Heart right ventricle (tissue), 16 donors: ENCODE measurements at regions not wholly inside any gene's neighbourhood (a gene's known extent, or its start where the extent isn't known, plus 50 kb on each side); places are given as distances from the start of the nearest gene placed in this dataset.

Experiments
- ATAC-seq, 8 donors: fragments of 200-7000 bp; cut with Tn5 transposase; one replicate each; pipeline ENCODE4 v1.9.1; 2020; ENCODE audit warnings: mild to moderate bottlenecking in 8 of 8, moderate library complexity in 8 of 8, moderate number of reproducible peaks in 1 of 8
- DNase-seq, 2 donors: peaks; one replicate each; pipeline ENCODE4 v3.0.0-alpha.2; 2020
- H3K27ac ChIP-seq, 10 donors: fragments of 200-600 bp; sonication (generic) in 2 of 10; one replicate each; pipeline versions ENCODE4 v1.5.0 to v1.8.0; 2020 to 2022; ENCODE audit warnings: mild to moderate bottlenecking in 3 of 10
- H3K27me3 ChIP-seq, 7 donors: fragments of 200-600 bp; one replicate each; pipeline ENCODE4 v1.8.0; 2021 to 2022; ENCODE audit warnings: mild to moderate bottlenecking in 2 of 7
- H3K36me3 ChIP-seq, 9 donors: fragments of 200-600 bp; sonication (generic) in 1 of 9; one replicate each; pipeline versions ENCODE4 v1.5.0 to v1.8.0; 2020 to 2022; ENCODE audit warnings: mild to moderate bottlenecking in 2 of 9
- H3K4me1 ChIP-seq, 9 donors: fragments of 200-600 bp; sonication (generic) in 1 of 9; one replicate each; pipeline versions ENCODE4 v1.5.0 to v1.8.0; 2020 to 2022; ENCODE audit warnings: mild to moderate bottlenecking in 4 of 9
- H3K4me3 ChIP-seq, 10 donors: fragments of 200-600 bp; sonication (generic) in 2 of 10; one replicate each; pipeline versions ENCODE4 v1.5.0 to v1.8.0; 2020 to 2022; ENCODE audit warnings: mild to moderate bottlenecking in 7 of 10, moderate library complexity in 2 of 10
- H3K9me3 ChIP-seq, 11 donors: fragments of 200-600 bp in 10 of 11; sonication (generic) in 2 of 11; one replicate each; pipeline versions ENCODE4 v1.5.0 to v1.8.0; 2013 to 2022; ENCODE audit warnings: mild to moderate bottlenecking in 2 of 11, control low read depth in 1 of 11, moderate library complexity in 1 of 11
- WGBS, 2 donors: extraction: QIAGEN DNeasy Blood & Tissue Kit; methylation state at CpG; one replicate each; pipeline ENCODE4 v1.1.7; 2013; ENCODE audit warnings: inconsistent platforms in 1 of 2; 5-methylcytosine and 5-hydroxymethylcytosine counted together
- intact Hi-C, 10 donors: fragments of 100-400 bp; cut with DNase I; formaldehyde crosslinking; loops; one replicate each; pipeline versions ENCODE4 v1.11.1 to v1.14.2; 2022
- TF ChIP-seq, protein P1 (sequence below), 9 donors: fragments of 200-600 bp; sonication (generic) in 2 of 9; IDR thresholded peaks; one replicate each; pipeline versions ENCODE4 v1.5.0 to v1.8.0; 2021 to 2022; ENCODE audit warnings: antibody characterized with exemption in 9 of 9, mild to moderate bottlenecking in 5 of 9, moderate library complexity in 1 of 9
- donor health status: Arrhythmogenic right ventricular cardiomyopathy.
- donor health status: ischemic (EF 13 %, LVEDD 7.1; RV severe dilation, severe dysfunction).
- donor health status: healthy with polysubstance abuse.
- donor health status: DM: no; HTN: yes; CAD: no.
- donor health status: DM: no; HTN: no; CAD: no.
- donor health status: ischemic (EF 25% LVEDD 6.9; RV normal size, moderate dysfunction).
- donor health status: ischemic (EF 25% LVEDD 5.7; RV mildly dilated, moderate dysfunction).
- donor health status: healthy.
- donor health status: DM: yes; HTN: yes; CAD: no.
- donor health status: Ischemic cardiomyopathy.
- donor health status: ischemic (EF 35%, LVEDD 5.7; RV mildly dilated, moderate dysfunction).
- donor health status: nonischemic (EF 11% LVEDD 7.7; RV severe dilation, severe dysfunction).
- donor health status: DM: yes; HTN: yes; CAD: no.
- donor health status: PGD.
- donor health status: ischemic (EF 29% LVEDD 5.4; RV normal size, mild dysfunction).
- donor health status: nonischemic (EF 23%, LVEDD 6.1; RV moderate dilation, normal function).

DNA sequence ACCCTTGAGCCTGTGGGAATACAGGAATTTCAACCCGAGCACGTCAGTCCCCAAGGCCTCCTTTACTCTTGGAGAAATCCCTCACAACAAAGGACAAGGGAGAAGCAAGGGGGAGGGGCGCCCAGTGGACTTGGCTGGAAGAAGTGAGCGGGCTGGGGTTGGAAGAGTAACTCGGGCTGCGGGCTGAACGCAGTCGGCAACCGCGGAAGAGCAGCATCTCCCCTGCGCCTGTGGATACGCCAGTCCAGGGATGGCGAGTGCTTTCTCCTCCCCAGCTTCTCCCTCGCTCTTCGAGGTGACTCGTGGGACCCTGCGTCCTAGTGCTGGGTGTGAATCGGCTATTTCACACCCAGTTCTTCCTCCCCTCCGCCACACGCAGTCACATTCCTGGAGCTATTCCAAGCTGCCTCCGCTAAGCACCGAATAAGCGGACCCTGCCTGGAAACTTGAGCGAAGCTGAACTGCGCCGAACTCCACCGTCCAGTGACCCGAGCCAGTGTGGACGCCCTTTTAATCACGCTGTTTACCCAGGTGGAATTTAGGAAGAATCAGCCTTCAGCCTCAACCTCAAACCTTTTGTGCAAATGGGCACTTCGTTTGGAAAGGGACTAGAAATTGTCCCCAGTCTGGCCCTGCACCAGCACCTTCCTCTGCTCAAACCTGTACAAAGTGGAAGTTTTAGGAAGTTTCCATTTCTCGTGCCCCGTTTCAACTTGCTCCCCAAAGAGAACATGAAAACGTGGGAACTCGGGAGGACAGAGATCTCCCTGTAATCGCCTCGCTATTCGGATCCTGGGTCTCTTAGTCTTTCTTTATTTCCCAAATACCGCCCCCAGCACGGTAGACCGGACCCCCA is 64.3 kb upstream of the WDR17 start:
- peak; percentile 15 to 16 for DNase-seq
- peaks cover 0 to 64% (median 43%) of the 10 kb centered on the region in 7 donors for H3K27me3 ChIP-seq
- ATAC-seq: peak in 7 of 8 donors; percentile 19 to 51 (median 40)
- intact Hi-C loops: no loop called here
- peak overlapping the region; percentile 14 to 56 (median 48) for H3K4me3 ChIP-seq
- H3K27ac ChIP-seq: no peak overlapping the region
- H3K4me1 ChIP-seq: peaks cover 0 to 17% (median 12%) of the 10 kb centered on the region in 9 donors
- TF ChIP-seq, protein P1, sequence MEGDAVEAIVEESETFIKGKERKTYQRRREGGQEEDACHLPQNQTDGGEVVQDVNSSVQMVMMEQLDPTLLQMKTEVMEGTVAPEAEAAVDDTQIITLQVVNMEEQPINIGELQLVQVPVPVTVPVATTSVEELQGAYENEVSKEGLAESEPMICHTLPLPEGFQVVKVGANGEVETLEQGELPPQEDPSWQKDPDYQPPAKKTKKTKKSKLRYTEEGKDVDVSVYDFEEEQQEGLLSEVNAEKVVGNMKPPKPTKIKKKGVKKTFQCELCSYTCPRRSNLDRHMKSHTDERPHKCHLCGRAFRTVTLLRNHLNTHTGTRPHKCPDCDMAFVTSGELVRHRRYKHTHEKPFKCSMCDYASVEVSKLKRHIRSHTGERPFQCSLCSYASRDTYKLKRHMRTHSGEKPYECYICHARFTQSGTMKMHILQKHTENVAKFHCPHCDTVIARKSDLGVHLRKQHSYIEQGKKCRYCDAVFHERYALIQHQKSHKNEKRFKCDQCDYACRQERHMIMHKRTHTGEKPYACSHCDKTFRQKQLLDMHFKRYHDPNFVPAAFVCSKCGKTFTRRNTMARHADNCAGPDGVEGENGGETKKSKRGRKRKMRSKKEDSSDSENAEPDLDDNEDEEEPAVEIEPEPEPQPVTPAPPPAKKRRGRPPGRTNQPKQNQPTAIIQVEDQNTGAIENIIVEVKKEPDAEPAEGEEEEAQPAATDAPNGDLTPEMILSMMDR (IDR thresholded peaks at IDR 0.05): no peak
- H3K9me3 ChIP-seq: no peaks in the 10 kb centered on the region
- WGBS, 2 donors: 2% methylated on average over 41 of the region's 41 CpGs
- no peaks in the 10 kb centered on the region for H3K36me3 ChIP-seq

DNA sequence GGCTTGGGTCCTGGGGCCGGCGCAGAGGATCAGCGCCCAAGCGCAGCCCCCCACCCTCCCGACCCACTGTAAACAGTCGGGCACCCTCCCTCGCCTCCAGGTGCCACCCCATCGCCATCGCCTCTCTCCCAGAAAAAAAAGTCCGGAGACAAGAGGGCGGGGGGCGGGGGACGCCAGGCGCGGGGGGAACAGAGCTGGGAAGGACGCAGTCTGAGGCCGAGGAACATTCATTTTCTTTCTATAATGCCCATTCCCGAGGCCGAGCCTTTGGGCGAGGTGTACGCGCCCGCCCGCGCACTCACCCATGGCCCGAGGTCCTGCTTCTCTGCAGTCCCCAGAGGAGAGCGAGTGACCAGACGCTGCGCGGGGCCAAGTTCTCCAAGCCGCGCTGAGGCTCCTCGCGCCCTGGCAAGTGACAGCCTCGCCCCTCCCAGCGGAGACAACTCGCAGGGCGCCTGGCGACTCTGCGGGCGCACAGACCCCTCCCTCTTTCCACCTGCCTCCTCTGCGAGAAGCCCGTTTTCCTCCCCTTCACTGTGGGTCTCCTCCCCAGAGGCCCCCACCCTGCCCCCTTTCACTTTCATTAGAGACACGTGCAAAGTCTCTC is 63.5 kb upstream of the WDR17 start:
- peaks cover 0 to 17% (median 12%) of the 10 kb centered on the region in 9 donors for H3K4me1 ChIP-seq
- ATAC-seq: peak in 3 of 8 donors; percentile 28 to 62 (median 42)

DNA sequence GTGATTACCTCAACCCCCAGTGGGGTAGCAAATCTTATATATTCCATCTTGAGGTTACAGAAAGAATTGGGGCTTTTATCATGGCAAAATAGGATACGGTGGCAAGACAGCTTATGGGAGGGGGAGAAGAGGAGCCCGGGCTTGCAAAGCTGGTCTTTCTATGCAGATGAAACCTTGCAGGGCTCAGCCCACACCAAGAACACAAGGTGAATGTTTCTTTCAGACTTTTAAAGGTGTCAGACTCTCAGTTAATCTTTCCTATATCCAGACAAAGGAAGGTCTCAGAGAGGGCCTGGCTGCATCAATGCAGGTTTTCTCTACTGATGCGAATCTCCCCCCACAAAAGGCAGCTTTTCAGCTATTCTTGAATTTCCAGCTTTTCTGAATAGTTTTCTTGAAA is 59.9 kb upstream of the WDR17 start:
- TF ChIP-seq, protein P1 (IDR thresholded peaks at IDR 0.05): no peak
- ATAC-seq (no peak), DNase-seq (no peak)
- no peak overlapping the region for H3K4me3 ChIP-seq
- H3K4me1 ChIP-seq: peaks cover 0 to 17% (median 12%) of the 10 kb centered on the region in 9 donors
- no peak overlapping the region for H3K27ac ChIP-seq
- H3K9me3 ChIP-seq: peaks cover 0 to 7% (median 0%) of the 10 kb centered on the region in 11 donors
- intact Hi-C loops: no loop called here
- H3K36me3 ChIP-seq: no peaks in the 10 kb centered on the region
- peaks cover 0 to 29% (median 21%) of the 10 kb centered on the region in 7 donors for H3K27me3 ChIP-seq
- 46 to 54% methylated on average over 3 of the region's 3 CpGs for whole genome bisulfite sequencing, 2 donors

More for the DNA sequence above, 63.5 kb upstream of the WDR17 start:
- H3K36me3 ChIP-seq: no peaks in the 10 kb centered on the region
- no peak overlapping the region for H3K27ac ChIP-seq
- peak in 1 of 2 donors; percentile 14 for DNase-seq
- H3K9me3 ChIP-seq: no peaks in the 10 kb centered on the region
- intact Hi-C loops: no loop called here
- H3K4me3 ChIP-seq: peak overlapping the region; percentile 10 to 56 (median 48)
- 0% methylated on average over 42 to 44 of the region's 44 CpGs for WGBS, 2 donors
- TF ChIP-seq, protein P1 (IDR thresholded peaks at IDR 0.05): no peak
- peaks cover 0 to 57% (median 38%) of the 10 kb centered on the region in 7 donors for H3K27me3 ChIP-seq

DNA sequence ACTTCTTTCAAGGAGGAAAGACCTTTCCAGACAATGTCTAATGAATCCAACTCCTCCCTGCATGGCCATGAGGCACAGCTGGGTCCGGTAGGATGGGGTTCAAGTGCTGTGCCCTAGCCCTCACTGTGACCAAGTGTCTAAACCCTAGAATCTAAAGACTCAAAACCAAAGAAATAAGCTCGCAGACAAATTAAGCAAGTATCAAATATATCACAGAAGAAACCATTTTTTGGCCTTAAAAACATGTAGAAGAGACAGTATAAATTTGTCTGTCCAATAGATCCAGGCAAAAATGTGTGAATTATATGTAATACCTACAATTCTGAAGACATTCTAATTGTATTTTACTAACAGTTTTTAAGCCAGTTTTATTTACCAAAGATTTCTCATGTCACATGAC is 56.4 kb upstream of the WDR17 start:
- TF ChIP-seq, protein P1 (IDR thresholded peaks at IDR 0.05): no peak
- no peak overlapping the region for H3K4me3 ChIP-seq
- ATAC-seq (no peak), DNase-seq (no peak)
- no peak overlapping the region for H3K27ac ChIP-seq
- H3K36me3 ChIP-seq: no peaks in the 10 kb centered on the region
- no peaks in the 10 kb centered on the region for H3K4me1 ChIP-seq
- WGBS, 2 donors: 80 to 86% methylated on average over 2 of the region's 2 CpGs
- H3K9me3 ChIP-seq: peaks cover 0 to 7% (median 0%) of the 10 kb centered on the region in 11 donors
- no peaks in the 10 kb centered on the region for H3K27me3 ChIP-seq
- intact Hi-C loops: no loop called here
